ENCODE measurements at regions not wholly inside any gene's neighbourhood (a gene's known extent, or its start where the extent isn't known, plus 50 kb on each side); places are given as distances from the start of the nearest gene placed in this dataset.
A peak's percentile ranks its signal among the peaks of the same experiment; 100 is the strongest.
"Not testable (repeated sequence)": the region's sequence is repeated elsewhere in the genome, so short reads cannot be mapped to it uniquely, and the experiment has no call there.

GRCh38 chr5:54867310-54867944 is 118.0 kb downstream of the ESM1 start:
- Histone ChIP-seq H3K9me3 (ENCODE audit: control insufficient read depth in 1 of 2, insufficient read depth in 1 of 2, low read depth in 1 of 2, low read length in 2 of 2) (no peaks in the 10 kb centered on the region), H3K4me1 (ENCODE audit: control insufficient read depth in 1 of 2, insufficient read depth in 2 of 2, low read length in 2 of 2) (peaks cover 0 to 3% of the 10 kb centered on the region in 2 experiments; a peak in 1 of 4 replicates), H4K20me1 (ENCODE audit: insufficient read depth) (no peaks in the 10 kb centered on the region), H3K9me2 (ENCODE audit: insufficient read depth) (no peaks in the 10 kb centered on the region), H3K27me3 (ENCODE audit: insufficient read depth, low read length) (peaks cover 10% of the 10 kb centered on the region; the same call in 1 of the 2 replicates), H3K36me3 (ENCODE audit: control insufficient read depth in 1 of 2, insufficient read depth in 2 of 2, low read length in 2 of 2) (no peaks in the 10 kb centered on the region), H3K79me2 (ENCODE audit: insufficient read depth, low read length) (no peaks in the 10 kb centered on the region), H3K9ac (ENCODE audit: low read length) (no peak overlapping the region), H3K4me3 (replicated peaks in 1 of 2; ENCODE audit: low read depth in 1 of 2, low read length in 2 of 2) (no peak overlapping the region), H3K27ac (ENCODE audit: low read depth, low read length) (no peak overlapping the region), H2AFZ (ENCODE audit: low read depth, low read length, poor library complexity, severe bottlenecking) (peak overlapping the region; percentile 58), H3K4me2 (ENCODE audit: low read length) (peak overlapping the region; percentile 51)
- BruUV-seq (replicated peaks), result no TSS peak
- ATAC-seq (peak; percentile 59), DNase-seq (ENCODE audit: low read depth, low spot score) (peak; percentile 38)
- CTCF ChIA-PET, result interaction anchor here (0.5 to 2.6 kb wide), 30 partner anchors 11 to 633 kb away, joined by 3 to 57 read pairs (median 4); partner anchors contain the start of genes GPX8 and SNX18
- RAD21 ChIA-PET (ENCODE audit: low non-redundant PET in 1 of 2, low total read pairs in 2 of 2, uncharacterized antibody in 2 of 2, unreplicated experiment in 2 of 2), result interaction anchor here (0.9 to 2.1 kb wide), 5 partner anchors 22 to 624 kb away, joined by 3 to 8 read pairs (median 5); partner anchors contain the start of gene SNX18 (in 1 of the 2)
- POLR2A ChIA-PET, result interaction anchor here (1.1 to 1.6 kb wide), 2 partner anchors 292 to 351 kb away, joined by 3 to 5 read pairs; partner anchors contain the start of genes GPX8 and SNX18
- intact Hi-C loops (cut with micrococcal nuclease), result loop anchor here (2.0 kb wide), 1 partner anchor 351 kb away; the partner anchor contains the start of gene SNX18
- TF ChIP-seq ZNF274 (IDR thresholded peaks at IDR 0.05; ENCODE audit: low read depth, low read length) (no peak), SRF (IDR thresholded peaks at IDR 0.05; ENCODE audit: low read depth) (no peak), RAD21 (IDR thresholded peaks at IDR 0.05; ENCODE audit: low read depth) (peak; percentile 66), CTCF (IDR thresholded peaks at IDR 0.05 in 2 of 3, conservative IDR thresholded peaks at IDR 0.05 in 1 of 3; ENCODE audit: borderline replicate concordance in 1 of 3, insufficient read depth in 1 of 3, low read depth in 2 of 3, low read length in 2 of 3) (peak; percentile 44 to 77 (median 69); a peak in 5 of 6 replicates)

GRCh38 chr5:54864911-54865515 is 120.4 kb downstream of the ESM1 start:
- POLR2A ChIA-PET; H2AFZ ChIP-seq (ENCODE audit: low read depth, low read length, poor library complexity, severe bottlenecking); H3K36me3 ChIP-seq (ENCODE audit: control insufficient read depth in 1 of 2, insufficient read depth in 2 of 2, low read length in 2 of 2); H3K9me2 ChIP-seq (ENCODE audit: insufficient read depth); H3K79me2 ChIP-seq (ENCODE audit: insufficient read depth, low read length); intact Hi-C loops (cut with micrococcal nuclease); H3K4me2 ChIP-seq (ENCODE audit: low read length); BruUV-seq (replicated peaks); H3K27me3 ChIP-seq (ENCODE audit: insufficient read depth, low read length); H3K9ac ChIP-seq (ENCODE audit: low read length); H3K27ac ChIP-seq (ENCODE audit: low read depth, low read length); H3K4me3 ChIP-seq (replicated peaks in 1 of 2; ENCODE audit: low read depth in 1 of 2, low read length in 2 of 2); ATAC-seq; H4K20me1 ChIP-seq (ENCODE audit: insufficient read depth); DNase-seq (ENCODE audit: low read depth, low spot score); H3K9me3 ChIP-seq (ENCODE audit: control insufficient read depth in 1 of 2, insufficient read depth in 1 of 2, low read depth in 1 of 2, low read length in 2 of 2); RAD21 ChIA-PET (ENCODE audit: low non-redundant PET in 1 of 2, low total read pairs in 2 of 2, uncharacterized antibody in 2 of 2, unreplicated experiment in 2 of 2): not testable (repeated sequence)
- CTCF ChIA-PET, result interaction anchor here (0.6 to 1.2 kb wide), 3 partner anchors 9 to 377 kb away, joined by 3 read pairs; partner anchors contain the start of gene GPX8
- peaks cover 11 to 17% of the 10 kb centered on the region in 2 experiments for H3K4me1 ChIP-seq (ENCODE audit: control insufficient read depth in 1 of 2, insufficient read depth in 2 of 2, low read length in 2 of 2)

Measured in HCT116 (cell line).